ENCODE measurements at regions not wholly inside any gene's neighbourhood (a gene's known extent, or its start where the extent isn't known, plus 50 kb on each side); places are given as distances from the start of the nearest gene placed in this dataset.

- H3K4me3 ChIP-seq (ENCODE audit: low read depth, low read length): no peak overlapping the region
- no peak for DNase-seq (ENCODE audit: low read depth)
- TF ChIP-seq CTCF (IDR thresholded peaks at IDR 0.05; ENCODE audit: control insufficient read depth, extremely low read depth, insufficient read depth): no peak
These were observed 851.4 kb upstream of the SOX11 start for GRCh38 chr2:4840791-4841190.

- no peak for DNase-seq (ENCODE audit: low read depth)
- TF ChIP-seq CTCF (IDR thresholded peaks at IDR 0.05; ENCODE audit: control insufficient read depth, extremely low read depth, insufficient read depth): no peak
- H3K4me3 ChIP-seq (ENCODE audit: low read depth, low read length): no peak overlapping the region
These were observed 847.3 kb upstream of the SOX11 start for GRCh38 chr2:4844881-4845280.

GRCh38 chr2:4862031-4862430, 830.2 kb upstream of the SOX11 start:
- no peak for DNase-seq (ENCODE audit: low read depth)
- no peak for TF ChIP-seq CTCF (IDR thresholded peaks at IDR 0.05; ENCODE audit: control insufficient read depth, extremely low read depth, insufficient read depth)
- H3K4me3 ChIP-seq (ENCODE audit: low read depth, low read length): no peak overlapping the region

- TF ChIP-seq CTCF (IDR thresholded peaks at IDR 0.05; ENCODE audit: control insufficient read depth, extremely low read depth, insufficient read depth): no peak
- no peak for DNase-seq (ENCODE audit: low read depth)
- no peak overlapping the region for H3K4me3 ChIP-seq (ENCODE audit: low read depth, low read length)
These were observed 826.0 kb upstream of the SOX11 start for GRCh38 chr2:4866198-4866597.

GRCh38 chr2:4868466-4868865, 823.7 kb upstream of the SOX11 start:
- DNase-seq (ENCODE audit: low read depth): no peak
- H3K4me3 ChIP-seq (ENCODE audit: low read depth, low read length): no peak overlapping the region
- TF ChIP-seq CTCF (IDR thresholded peaks at IDR 0.05; ENCODE audit: control insufficient read depth, extremely low read depth, insufficient read depth): no peak

- no peak for TF ChIP-seq CTCF (IDR thresholded peaks at IDR 0.05; ENCODE audit: control insufficient read depth, extremely low read depth, insufficient read depth)
- no peak overlapping the region for H3K4me3 ChIP-seq (ENCODE audit: low read depth, low read length)
- no peak for DNase-seq (ENCODE audit: low read depth)
These were observed 823.0 kb upstream of the SOX11 start for GRCh38 chr2:4869154-4869553.

GRCh38 chr2:4873364-4873763, 818.8 kb upstream of the SOX11 start:
- no peak for DNase-seq (ENCODE audit: low read depth)
- H3K4me3 ChIP-seq (ENCODE audit: low read depth, low read length): no peak overlapping the region
- TF ChIP-seq CTCF (IDR thresholded peaks at IDR 0.05; ENCODE audit: control insufficient read depth, extremely low read depth, insufficient read depth): no peak
